Gastrocnemius medialis (tissue), 4 donors: ENCODE measurements at regions not wholly inside any gene's neighbourhood (a gene's known extent, or its start where the extent isn't known, plus 50 kb on each side); places are given as distances from the start of the nearest gene placed in this dataset.

Source experiments
- POLR2A ChIP-seq, 2 donors: fragments of 450-650 bp; IDR thresholded peaks; one replicate each; pipeline ENCODE4 v1.6.1; 2017; ENCODE audit warnings: antibody characterized with exemption in 2 of 2, mild to moderate bottlenecking in 2 of 2, moderate library complexity in 2 of 2
- TF ChIP-seq, protein P1 (sequence below), 5 experiments: fragments of 450-650 bp in 3 of 5; fragments of 200-600 bp in 2 of 5; sonication (generic) in 2 of 5; IDR thresholded peaks in 4 of 5; conservative IDR thresholded peaks in 1 of 5; 1 replicate in 4 of 5; 2 replicates in 1 of 5; pipeline ENCODE4 v1.5.1; 2016 to 2019; ENCODE audit warnings: antibody characterized with exemption in 5 of 5, mild to moderate bottlenecking in 3 of 5, moderate library complexity in 3 of 5

GRCh38 chr21:28794371-28794851 is 198.3 kb downstream of the LTN1 start:
- TF ChIP-seq, protein P1, sequence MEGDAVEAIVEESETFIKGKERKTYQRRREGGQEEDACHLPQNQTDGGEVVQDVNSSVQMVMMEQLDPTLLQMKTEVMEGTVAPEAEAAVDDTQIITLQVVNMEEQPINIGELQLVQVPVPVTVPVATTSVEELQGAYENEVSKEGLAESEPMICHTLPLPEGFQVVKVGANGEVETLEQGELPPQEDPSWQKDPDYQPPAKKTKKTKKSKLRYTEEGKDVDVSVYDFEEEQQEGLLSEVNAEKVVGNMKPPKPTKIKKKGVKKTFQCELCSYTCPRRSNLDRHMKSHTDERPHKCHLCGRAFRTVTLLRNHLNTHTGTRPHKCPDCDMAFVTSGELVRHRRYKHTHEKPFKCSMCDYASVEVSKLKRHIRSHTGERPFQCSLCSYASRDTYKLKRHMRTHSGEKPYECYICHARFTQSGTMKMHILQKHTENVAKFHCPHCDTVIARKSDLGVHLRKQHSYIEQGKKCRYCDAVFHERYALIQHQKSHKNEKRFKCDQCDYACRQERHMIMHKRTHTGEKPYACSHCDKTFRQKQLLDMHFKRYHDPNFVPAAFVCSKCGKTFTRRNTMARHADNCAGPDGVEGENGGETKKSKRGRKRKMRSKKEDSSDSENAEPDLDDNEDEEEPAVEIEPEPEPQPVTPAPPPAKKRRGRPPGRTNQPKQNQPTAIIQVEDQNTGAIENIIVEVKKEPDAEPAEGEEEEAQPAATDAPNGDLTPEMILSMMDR (IDR thresholded peaks at IDR 0.05 in 4 of 5, conservative IDR thresholded peaks at IDR 0.05 in 1 of 5), result no peak
- TF ChIP-seq POLR2A (IDR thresholded peaks at IDR 0.05), result no peak
